ENCODE measurements at regions not wholly inside any gene's neighbourhood (a gene's known extent, or its start where the extent isn't known, plus 50 kb on each side); places are given as distances from the start of the nearest gene placed in this dataset.
A peak's percentile ranks its signal among the peaks of the same experiment; 100 is the strongest.

DNA sequence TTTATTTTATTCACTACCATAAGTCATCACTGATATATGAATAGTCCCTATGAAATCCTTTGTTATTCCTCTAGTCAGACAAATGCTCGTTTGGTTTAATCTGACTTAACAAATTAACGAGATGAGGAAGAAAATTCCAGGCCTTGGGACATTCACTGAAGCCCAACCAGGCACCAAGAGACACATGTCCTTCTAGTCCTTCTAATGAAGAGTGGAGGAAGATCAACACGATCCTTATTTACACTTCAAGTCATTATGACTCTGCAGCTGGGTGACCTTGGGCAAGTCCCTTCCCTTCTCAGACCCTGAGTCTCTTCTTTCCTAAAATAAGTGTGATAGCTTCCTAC lies 117.5 kb downstream of the CEBPB start:
- Histone ChIP-seq H3K4me3 (ENCODE audit: low read depth in 1 of 5, low read length in 5 of 5) (peak overlapping the region in 2 of 5 donors; percentile 1 to 22), H3K9ac (ENCODE audit: low read length in 5 of 5) (peak overlapping the region in 2 of 5 donors; percentile 21 to 31)

DNA sequence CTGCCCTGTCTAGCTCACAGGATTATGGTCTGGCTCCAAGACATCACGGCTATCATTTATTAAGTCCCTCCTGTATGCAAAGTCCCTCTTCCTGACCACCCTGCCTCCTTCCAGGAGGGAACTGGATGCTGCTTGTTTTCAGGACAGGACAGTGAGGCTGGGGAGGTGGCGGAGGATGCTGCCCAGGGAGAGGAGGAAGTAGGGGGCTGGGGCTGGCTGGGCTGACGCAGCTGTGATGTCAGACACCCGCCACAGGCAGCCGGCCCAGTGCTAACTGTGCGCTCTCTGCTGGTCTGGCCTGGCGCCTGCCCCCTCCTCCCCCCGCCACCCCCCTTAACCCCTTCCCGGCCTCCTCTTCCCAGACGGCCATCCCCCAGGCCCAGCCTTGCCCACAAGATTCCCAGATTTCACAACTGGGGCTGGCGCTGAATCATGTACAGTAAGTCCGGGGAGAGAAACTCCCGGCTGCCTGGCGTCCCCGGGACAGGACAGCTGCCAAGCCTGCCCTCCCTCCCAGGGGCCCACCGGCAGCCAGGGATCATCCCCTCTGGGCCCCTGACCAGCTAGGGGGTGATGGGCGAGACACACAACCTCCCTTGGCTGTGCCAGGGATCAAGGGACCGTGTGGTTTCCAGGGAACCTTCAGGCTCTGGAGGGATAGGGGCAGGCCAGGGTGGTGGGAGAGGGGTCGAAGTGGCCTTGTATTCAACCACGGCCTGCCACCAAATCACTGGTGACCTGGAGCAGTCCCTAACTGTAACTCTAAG lies 118.1 kb downstream of the CEBPB start:
- Histone ChIP-seq H3K4me1 (ENCODE audit: control insufficient read depth in 5 of 5, insufficient read depth in 5 of 5, low read length in 5 of 5) (peaks cover 29 to 78% (median 61%) of the 10 kb centered on the region in 5 donors), H3K27me3 (ENCODE audit: control insufficient read depth in 5 of 5, insufficient read depth in 4 of 5, low read length in 5 of 5) (no peaks in the 10 kb centered on the region), H3K9ac (ENCODE audit: low read length in 5 of 5) (peak overlapping the region in 4 of 5 donors; percentile 33 to 50 (median 40)), H3K36me3 (ENCODE audit: control insufficient read depth in 5 of 5, insufficient read depth in 5 of 5, low read length in 5 of 5) (no peaks in the 10 kb centered on the region), H3K27ac (ENCODE audit: low read depth, low read length) (peak overlapping the region; percentile 84), H3K4me3 (ENCODE audit: low read depth in 1 of 5, low read length in 5 of 5) (peak overlapping the region in 3 of 5 donors; percentile 10 to 41 (median 22)), H3K9me3 (ENCODE audit: control insufficient read depth in 5 of 5, low read length in 5 of 5) (no peaks in the 10 kb centered on the region)

More for the DNA sequence above, 117.5 kb downstream of the CEBPB start:
- Histone ChIP-seq H3K36me3 (ENCODE audit: control insufficient read depth in 5 of 5, insufficient read depth in 5 of 5, low read length in 5 of 5) (no peaks in the 10 kb centered on the region), H3K9me3 (ENCODE audit: control insufficient read depth in 5 of 5, low read length in 5 of 5) (no peaks in the 10 kb centered on the region), H3K4me1 (ENCODE audit: control insufficient read depth in 5 of 5, insufficient read depth in 5 of 5, low read length in 5 of 5) (peaks cover 30 to 79% (median 61%) of the 10 kb centered on the region in 5 donors), H3K27me3 (ENCODE audit: control insufficient read depth in 5 of 5, insufficient read depth in 4 of 5, low read length in 5 of 5) (no peaks in the 10 kb centered on the region), H3K27ac (ENCODE audit: low read depth, low read length) (peak overlapping the region; percentile 84)

DNA sequence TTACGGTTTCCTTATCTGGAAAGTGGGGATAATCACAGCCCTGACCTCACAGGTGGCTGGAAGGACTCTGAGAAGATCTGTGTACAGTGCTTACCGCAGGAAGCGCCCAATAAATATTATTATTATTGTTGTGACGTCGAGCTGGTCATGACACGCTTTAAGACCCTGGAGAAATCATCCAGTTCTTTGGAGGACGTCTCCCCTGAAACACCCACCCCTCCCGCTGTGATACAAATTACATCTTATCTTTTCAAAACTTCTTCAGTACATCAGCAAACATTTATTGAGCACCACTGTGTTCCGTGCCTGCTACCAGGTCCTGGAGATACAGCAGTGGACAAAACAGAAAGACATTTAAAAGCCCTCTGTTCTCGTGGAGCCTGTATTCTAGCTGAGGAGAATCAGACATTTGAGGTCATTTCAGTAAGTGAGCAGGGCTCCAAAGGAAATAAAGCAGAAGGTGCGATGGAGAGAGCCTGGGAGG lies 118.7 kb downstream of the CEBPB start:
- H3K4me3 ChIP-seq (ENCODE audit: low read depth in 1 of 5, low read length in 5 of 5): peak overlapping the region in 2 of 5 donors; percentile 10 to 41
- peak overlapping the region; percentile 31 to 50 (median 38) for H3K9ac ChIP-seq (ENCODE audit: low read length in 5 of 5)
- H3K27me3 ChIP-seq (ENCODE audit: control insufficient read depth in 5 of 5, insufficient read depth in 4 of 5, low read length in 5 of 5): no peaks in the 10 kb centered on the region
- H3K9me3 ChIP-seq (ENCODE audit: control insufficient read depth in 5 of 5, low read length in 5 of 5): no peaks in the 10 kb centered on the region
- H3K36me3 ChIP-seq (ENCODE audit: control insufficient read depth in 5 of 5, insufficient read depth in 5 of 5, low read length in 5 of 5): no peaks in the 10 kb centered on the region
- peaks cover 24 to 72% (median 57%) of the 10 kb centered on the region in 5 donors for H3K4me1 ChIP-seq (ENCODE audit: control insufficient read depth in 5 of 5, insufficient read depth in 5 of 5, low read length in 5 of 5)
- H3K27ac ChIP-seq (ENCODE audit: low read depth, low read length): peak overlapping the region; percentile 77

DNA sequence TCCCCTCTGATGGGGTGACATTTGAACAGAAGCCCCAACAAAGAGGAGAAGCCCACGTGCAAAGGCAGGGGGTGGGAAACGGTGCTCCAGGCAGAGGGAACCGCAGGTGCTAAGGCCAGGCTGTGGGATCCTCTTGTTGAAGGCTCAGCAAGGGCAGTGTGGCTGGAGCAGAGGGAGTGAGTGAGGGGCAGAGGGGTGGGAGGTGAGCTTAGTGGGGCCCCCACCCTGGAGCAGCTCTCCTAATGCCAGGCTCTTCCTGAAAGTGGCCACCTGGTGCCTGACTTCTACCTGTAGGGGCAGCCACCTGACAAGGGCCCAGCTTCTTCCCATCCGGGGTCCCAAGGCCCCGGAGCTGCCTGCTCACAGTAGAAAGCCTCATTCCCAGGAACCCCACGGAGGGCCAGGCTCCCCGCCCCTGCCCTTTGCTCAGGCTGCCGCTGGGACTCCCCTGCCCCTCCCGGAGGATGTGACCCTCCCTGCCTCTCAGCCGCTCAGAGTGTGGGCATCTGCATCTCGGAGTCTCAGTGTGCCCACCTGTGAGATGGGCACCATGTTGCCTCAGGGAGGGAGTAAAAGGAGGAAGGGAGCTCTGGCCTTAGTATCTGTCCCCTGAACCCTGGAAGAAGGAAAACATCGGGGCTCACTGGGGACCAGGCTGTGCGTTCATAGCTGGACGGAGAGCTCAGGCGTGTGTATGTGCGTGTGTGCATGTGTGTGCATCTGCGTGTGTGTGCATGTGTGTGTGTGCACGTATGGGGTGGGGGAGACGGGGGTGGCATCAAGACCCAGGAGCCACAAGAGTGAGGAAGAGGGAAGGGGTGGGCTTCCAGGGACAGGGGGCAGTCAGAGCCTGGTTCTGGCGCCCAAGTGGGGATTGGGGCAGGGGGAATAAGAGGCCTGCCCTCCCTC lies 119.4 kb downstream of the CEBPB start:
- H3K27ac ChIP-seq (ENCODE audit: low read depth, low read length): peak overlapping the region; percentile 77
- no peak overlapping the region for H3K4me3 ChIP-seq (ENCODE audit: low read depth in 1 of 5, low read length in 5 of 5)
- H3K4me1 ChIP-seq (ENCODE audit: control insufficient read depth in 5 of 5, insufficient read depth in 5 of 5, low read length in 5 of 5): peaks cover 21 to 65% (median 50%) of the 10 kb centered on the region in 5 donors
- H3K27me3 ChIP-seq (ENCODE audit: control insufficient read depth in 5 of 5, insufficient read depth in 4 of 5, low read length in 5 of 5): no peaks in the 10 kb centered on the region
- H3K36me3 ChIP-seq (ENCODE audit: control insufficient read depth in 5 of 5, insufficient read depth in 5 of 5, low read length in 5 of 5): no peaks in the 10 kb centered on the region
- H3K9ac ChIP-seq (ENCODE audit: low read length in 5 of 5): peak overlapping the region in 4 of 5 donors; percentile 31 to 50 (median 40)
- H3K9me3 ChIP-seq (ENCODE audit: control insufficient read depth in 5 of 5, low read length in 5 of 5): no peaks in the 10 kb centered on the region

DNA sequence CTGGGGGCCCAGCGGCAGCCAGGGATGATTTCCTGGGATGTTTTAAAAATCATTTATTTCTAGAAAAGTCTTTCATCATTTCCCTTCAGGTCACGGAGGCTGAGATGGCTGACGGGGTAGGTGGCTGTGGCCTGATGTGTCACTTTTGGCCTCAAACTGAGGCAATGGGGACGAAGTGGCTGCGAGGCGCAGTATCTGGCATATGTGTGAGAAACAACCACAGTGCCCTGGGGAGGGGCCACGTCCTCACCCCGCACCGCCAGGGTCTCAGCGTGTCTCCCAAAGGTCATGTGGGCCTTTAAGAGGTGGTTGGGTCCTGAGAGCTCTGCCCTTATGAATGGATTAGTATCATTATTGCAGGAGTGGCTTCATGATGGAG lies 120.0 kb downstream of the CEBPB start:
- Histone ChIP-seq H3K27me3 (ENCODE audit: control insufficient read depth in 5 of 5, insufficient read depth in 4 of 5, low read length in 5 of 5) (no peaks in the 10 kb centered on the region), H3K9ac (ENCODE audit: low read length in 5 of 5) (no peak overlapping the region), H3K27ac (ENCODE audit: low read depth, low read length) (no peak overlapping the region), H3K4me3 (ENCODE audit: low read depth in 1 of 5, low read length in 5 of 5) (no peak overlapping the region), H3K9me3 (ENCODE audit: control insufficient read depth in 5 of 5, low read length in 5 of 5) (no peaks in the 10 kb centered on the region), H3K4me1 (ENCODE audit: control insufficient read depth in 5 of 5, insufficient read depth in 5 of 5, low read length in 5 of 5) (peaks cover 18 to 59% (median 46%) of the 10 kb centered on the region in 5 donors), H3K36me3 (ENCODE audit: control insufficient read depth in 5 of 5, insufficient read depth in 5 of 5, low read length in 5 of 5) (no peaks in the 10 kb centered on the region)

DNA sequence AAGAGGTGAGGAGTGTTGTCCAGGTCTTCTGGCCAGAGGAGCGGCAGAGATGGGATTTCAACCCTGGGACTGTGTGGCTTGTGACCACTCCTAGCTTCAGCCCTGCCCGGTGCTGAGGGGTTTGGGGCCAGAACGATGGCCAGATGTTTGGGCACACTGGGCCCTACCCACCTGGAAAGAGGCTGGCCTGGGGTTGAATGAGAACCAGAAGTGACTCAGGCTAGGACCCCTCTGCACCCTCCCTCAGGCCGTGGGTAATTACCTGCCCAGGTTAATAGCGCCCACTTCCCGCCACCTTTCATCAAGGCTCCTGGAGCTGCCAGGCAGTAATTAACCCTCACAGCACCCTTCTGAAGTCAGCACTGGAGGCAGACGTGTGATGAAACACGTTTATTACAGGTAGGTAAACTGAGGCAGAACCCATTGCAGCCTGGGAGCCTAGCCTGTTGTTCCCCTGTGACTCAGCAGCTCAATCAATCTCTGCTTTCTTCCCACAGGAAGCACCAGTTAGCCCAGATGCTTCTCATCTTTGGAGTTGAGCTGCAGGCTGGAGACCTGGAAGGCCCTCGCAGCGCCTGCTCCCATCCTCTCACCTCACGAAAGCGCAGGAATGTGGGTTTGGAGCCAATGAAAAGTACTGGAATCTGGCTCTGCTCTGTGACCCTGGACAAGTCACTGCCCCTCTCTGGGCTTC lies 120.8 kb downstream of the CEBPB start:
- no peak overlapping the region for H3K4me3 ChIP-seq (ENCODE audit: low read depth in 1 of 5, low read length in 5 of 5)
- peaks cover 18 to 51% (median 38%) of the 10 kb centered on the region in 5 donors for H3K4me1 ChIP-seq (ENCODE audit: control insufficient read depth in 5 of 5, insufficient read depth in 5 of 5, low read length in 5 of 5)
- H3K27me3 ChIP-seq (ENCODE audit: control insufficient read depth in 5 of 5, insufficient read depth in 4 of 5, low read length in 5 of 5): no peaks in the 10 kb centered on the region
- H3K9me3 ChIP-seq (ENCODE audit: control insufficient read depth in 5 of 5, low read length in 5 of 5): no peaks in the 10 kb centered on the region
- no peak overlapping the region for H3K27ac ChIP-seq (ENCODE audit: low read depth, low read length)
- H3K36me3 ChIP-seq (ENCODE audit: control insufficient read depth in 5 of 5, insufficient read depth in 5 of 5, low read length in 5 of 5): no peaks in the 10 kb centered on the region
- H3K9ac ChIP-seq (ENCODE audit: low read length in 5 of 5): no peak overlapping the region

DNA sequence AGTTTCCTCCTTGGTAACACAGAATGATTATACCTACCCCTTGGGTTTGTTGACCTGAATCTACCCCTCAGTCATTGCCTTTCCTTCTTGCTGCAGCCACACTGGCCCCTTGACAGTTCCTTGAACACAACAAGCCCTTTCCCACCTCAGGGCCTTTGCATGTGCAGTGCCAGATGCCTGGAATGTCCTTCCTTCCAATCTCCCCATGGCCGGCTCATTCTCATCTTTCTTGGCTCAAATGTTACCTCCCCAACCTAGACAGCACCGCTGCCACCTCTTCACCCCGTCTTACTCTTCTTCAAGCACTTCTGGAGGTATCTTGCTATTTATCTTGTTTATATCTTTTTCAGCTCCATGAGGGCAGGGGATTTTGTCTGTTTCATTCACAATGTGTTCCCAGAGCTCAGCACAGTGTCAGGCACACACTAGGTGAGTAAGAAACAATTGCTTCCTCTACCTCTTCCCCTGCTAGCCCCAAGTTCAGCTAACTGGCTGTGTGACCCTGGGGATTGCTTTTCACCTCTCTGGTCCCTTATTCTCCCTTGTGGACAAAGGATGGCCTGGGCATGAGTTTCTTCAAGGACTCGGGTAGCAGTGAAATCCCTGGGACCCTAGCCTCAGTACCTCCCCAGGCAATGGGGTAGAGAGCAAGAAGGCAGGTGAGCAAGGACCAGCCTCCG lies 121.5 kb downstream of the CEBPB start:
- no peaks in the 10 kb centered on the region for H3K36me3 ChIP-seq (ENCODE audit: control insufficient read depth in 5 of 5, insufficient read depth in 5 of 5, low read length in 5 of 5)
- H3K4me1 ChIP-seq (ENCODE audit: control insufficient read depth in 5 of 5, insufficient read depth in 5 of 5, low read length in 5 of 5): peaks cover 17 to 44% (median 31%) of the 10 kb centered on the region in 5 donors
- no peaks in the 10 kb centered on the region for H3K27me3 ChIP-seq (ENCODE audit: control insufficient read depth in 5 of 5, insufficient read depth in 4 of 5, low read length in 5 of 5)
- H3K27ac ChIP-seq (ENCODE audit: low read depth, low read length): no peak overlapping the region
- no peaks in the 10 kb centered on the region for H3K9me3 ChIP-seq (ENCODE audit: control insufficient read depth in 5 of 5, low read length in 5 of 5)
- H3K4me3 ChIP-seq (ENCODE audit: low read depth in 1 of 5, low read length in 5 of 5): no peak overlapping the region
- H3K9ac ChIP-seq (ENCODE audit: low read length in 5 of 5): peak overlapping the region in 1 of 5 donors; percentile 2

DNA sequence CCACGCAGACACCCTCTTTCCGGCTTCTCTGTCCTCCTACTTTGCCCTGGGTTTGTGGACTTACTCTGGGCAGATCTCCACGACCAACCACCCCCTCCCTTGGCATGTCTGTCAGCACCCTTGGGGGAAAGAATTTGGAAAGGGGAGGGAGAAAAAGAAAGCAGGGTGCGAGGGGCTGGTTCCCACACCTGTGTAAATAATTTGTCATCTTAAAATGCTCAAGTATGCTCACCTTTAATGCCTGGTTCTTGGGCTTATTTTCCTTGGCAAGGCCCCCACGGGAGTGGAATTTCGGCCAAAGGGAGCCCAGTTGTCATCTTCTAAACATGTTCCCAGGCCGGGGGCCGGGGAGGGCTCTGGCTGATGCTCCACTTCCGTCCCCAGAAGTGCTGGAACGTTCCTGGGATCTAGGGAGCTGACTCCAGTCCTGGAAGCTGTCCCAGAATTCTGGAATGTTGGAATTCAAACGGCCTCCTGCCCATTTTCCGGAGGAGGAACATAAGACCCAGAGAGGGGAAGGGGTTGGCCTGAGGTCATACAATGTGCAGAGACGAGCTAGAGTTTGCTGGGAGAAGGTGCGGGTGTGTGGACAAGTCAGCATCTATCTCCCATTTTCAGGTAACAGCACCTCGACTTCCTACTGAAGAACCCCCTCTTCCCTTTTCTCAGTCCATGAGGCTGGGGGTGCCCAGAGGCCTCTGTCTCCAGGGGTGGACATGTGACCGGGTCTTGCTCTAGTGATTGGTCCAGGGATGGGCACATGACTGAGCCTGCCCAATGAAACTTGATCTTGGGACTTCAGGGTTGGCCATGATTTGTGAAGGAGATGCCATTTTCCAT lies 122.3 kb downstream of the CEBPB start:
- Histone ChIP-seq H3K9ac (ENCODE audit: low read length in 5 of 5) (peak overlapping the region in 2 of 5 donors; percentile 2 to 23), H3K4me1 (ENCODE audit: control insufficient read depth in 5 of 5, insufficient read depth in 5 of 5, low read length in 5 of 5) (peaks cover 17 to 41% (median 29%) of the 10 kb centered on the region in 5 donors), H3K9me3 (ENCODE audit: control insufficient read depth in 5 of 5, low read length in 5 of 5) (no peaks in the 10 kb centered on the region), H3K27me3 (ENCODE audit: control insufficient read depth in 5 of 5, insufficient read depth in 4 of 5, low read length in 5 of 5) (no peaks in the 10 kb centered on the region), H3K4me3 (ENCODE audit: low read depth in 1 of 5, low read length in 5 of 5) (no peak overlapping the region), H3K36me3 (ENCODE audit: control insufficient read depth in 5 of 5, insufficient read depth in 5 of 5, low read length in 5 of 5) (no peaks in the 10 kb centered on the region), H3K27ac (ENCODE audit: low read depth, low read length) (no peak overlapping the region)

DNA sequence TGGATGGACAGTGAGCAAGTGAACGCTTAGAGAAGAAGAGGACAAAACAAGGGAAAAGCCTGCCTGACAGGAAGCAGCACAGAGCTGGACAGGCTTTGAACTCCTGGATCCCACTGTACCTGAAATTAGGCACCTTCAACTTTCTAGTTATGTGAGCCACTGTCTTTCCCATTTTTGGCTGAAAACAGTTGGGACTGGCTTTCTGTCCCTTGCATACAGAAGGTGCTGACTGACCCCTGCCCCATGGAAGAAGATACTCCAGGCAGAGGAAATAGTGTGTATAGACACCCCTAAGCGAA lies 122.8 kb downstream of the CEBPB start:
- H3K4me3 ChIP-seq (ENCODE audit: low read depth in 1 of 5, low read length in 5 of 5): no peak overlapping the region
- no peaks in the 10 kb centered on the region for H3K27me3 ChIP-seq (ENCODE audit: control insufficient read depth in 5 of 5, insufficient read depth in 4 of 5, low read length in 5 of 5)
- no peaks in the 10 kb centered on the region for H3K36me3 ChIP-seq (ENCODE audit: control insufficient read depth in 5 of 5, insufficient read depth in 5 of 5, low read length in 5 of 5)
- peaks cover 14 to 36% (median 26%) of the 10 kb centered on the region in 5 donors for H3K4me1 ChIP-seq (ENCODE audit: control insufficient read depth in 5 of 5, insufficient read depth in 5 of 5, low read length in 5 of 5)
- H3K9ac ChIP-seq (ENCODE audit: low read length in 5 of 5): no peak overlapping the region
- H3K9me3 ChIP-seq (ENCODE audit: control insufficient read depth in 5 of 5, low read length in 5 of 5): no peaks in the 10 kb centered on the region
- H3K27ac ChIP-seq (ENCODE audit: low read depth, low read length): no peak overlapping the region
